ENCODE measurements at regions not wholly inside any gene's neighbourhood (a gene's known extent, or its start where the extent isn't known, plus 50 kb on each side); places are given as distances from the start of the nearest gene placed in this dataset.
"Not testable (repeated sequence)": the region's sequence is repeated elsewhere in the genome, so short reads cannot be mapped to it uniquely, and the experiment has no call there.

DNA sequence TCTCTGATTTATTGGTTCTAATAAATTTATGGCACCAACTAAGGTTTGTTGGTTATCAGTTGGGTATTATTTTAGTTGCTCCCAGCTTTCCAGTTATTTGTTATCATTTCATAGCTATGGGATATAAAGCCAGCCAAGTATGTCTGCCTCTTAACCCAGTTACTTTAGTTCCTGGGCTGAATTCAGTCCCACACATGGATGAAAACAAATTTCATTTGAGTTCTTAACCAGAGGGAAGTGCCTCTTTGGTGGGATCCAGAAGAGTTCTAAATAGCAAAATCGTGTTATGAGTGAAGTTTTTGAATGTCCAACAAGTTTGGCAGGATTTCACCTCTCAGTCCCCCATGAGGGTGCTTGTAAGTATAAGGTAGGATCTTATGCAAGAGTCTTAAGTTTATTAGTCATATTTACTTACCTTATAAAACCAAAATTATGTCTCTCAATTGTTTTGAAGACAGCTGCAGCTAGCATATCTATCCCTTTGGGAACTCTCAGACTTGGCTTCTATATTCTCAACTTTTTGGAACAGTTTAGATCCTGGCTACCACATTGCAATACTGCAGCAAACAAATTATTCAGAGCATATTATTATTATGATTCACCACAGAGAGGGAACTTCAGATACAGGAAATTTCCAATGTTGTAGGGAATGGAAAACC, 683.6 kb downstream of the BCKDHB start:
- in situ Hi-C loops (cut with MboI; ENCODE audit: low sequenced_read_pairs), result no loop called here

GRCh38 chr6:80783271-80783670, 676.8 kb downstream of the BCKDHB start:
- in situ Hi-C loops (cut with MboI; ENCODE audit: low sequenced_read_pairs), result not testable (repeated sequence)

DNA sequence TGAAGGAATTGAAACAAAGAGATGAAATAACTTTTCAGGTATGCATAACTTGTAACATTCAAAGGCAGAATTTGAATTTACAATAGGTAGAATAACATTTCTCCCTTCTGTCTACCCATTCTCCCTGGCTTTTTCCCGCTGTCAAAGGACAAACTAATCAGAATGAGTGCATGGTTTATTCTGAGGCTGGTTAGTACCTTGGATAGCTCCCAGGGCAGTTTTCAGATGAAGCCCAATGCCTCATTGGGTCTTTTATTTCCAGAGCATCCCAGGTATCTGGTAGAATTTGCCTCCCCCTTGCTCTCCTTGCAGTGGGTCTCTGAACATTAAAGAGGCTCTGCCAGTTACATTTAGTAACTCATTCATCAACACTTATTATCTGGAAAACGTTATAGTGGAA, 665.5 kb downstream of the BCKDHB start:
- in situ Hi-C loops (cut with MboI; ENCODE audit: low sequenced_read_pairs), result no loop called here

DNA sequence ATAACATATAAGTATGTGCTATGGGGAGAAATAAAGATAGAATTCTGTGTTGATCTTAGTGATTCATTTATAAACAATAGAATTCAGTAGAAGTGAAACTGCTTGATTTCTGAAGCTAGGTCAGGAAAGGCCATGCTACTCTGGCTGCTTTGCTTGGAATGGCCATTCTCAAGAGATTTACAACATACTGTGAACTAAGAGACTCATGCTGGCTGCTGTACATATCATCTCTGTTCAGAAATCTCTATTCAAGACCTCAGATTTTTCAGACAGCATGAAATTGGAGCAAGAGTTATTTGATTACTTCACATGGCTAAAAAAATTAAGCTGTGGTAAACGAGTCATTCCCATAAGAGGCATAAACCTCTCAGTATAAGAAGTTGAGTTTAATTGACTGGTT, 662.6 kb downstream of the BCKDHB start:
- in situ Hi-C loops (cut with MboI; ENCODE audit: low sequenced_read_pairs), result no loop called here

GRCh38 chr6:80767808-80768207, 661.3 kb downstream of the BCKDHB start:
- in situ Hi-C loops (cut with MboI; ENCODE audit: low sequenced_read_pairs), result no loop called here

DNA sequence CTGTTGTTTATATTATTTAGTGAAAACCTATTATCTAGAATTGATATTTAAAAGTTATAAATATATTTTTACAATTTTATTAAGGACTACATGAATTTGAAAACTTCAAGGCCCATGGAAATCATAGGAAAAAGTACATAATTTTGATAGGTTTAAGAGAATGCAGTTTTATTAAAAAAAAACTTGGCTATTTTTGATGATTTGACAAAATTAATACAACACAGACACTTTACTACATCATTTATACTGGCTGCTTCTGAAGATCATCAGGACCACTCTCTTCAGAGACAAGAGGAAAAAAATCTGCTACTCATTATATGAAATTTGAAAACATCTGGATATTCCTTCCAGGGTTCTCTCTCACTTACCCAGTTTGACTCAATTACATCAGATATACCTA, 637.7 kb downstream of the BCKDHB start:
- in situ Hi-C loops (cut with MboI; ENCODE audit: low sequenced_read_pairs), result no loop called here

DNA sequence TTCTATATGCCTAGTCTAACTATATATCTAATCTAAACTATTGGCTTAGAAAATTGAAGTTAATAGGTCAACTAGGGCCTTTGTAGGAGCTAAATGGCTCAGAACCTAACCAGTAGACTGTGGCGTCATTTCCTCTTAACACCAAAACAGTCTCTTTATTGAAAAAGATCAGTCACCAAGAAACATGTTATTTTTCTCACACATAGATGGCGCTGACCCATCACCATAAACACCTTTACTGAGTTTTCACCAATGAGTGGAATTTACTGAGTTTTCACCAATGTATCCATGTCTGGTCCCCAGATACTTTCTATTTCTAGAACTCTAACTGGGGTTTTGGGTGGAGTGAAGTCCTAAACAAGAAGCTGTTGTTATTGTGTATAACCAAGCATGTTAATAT, 636.0 kb downstream of the BCKDHB start:
- in situ Hi-C loops (cut with MboI; ENCODE audit: low sequenced_read_pairs), result no loop called here

- in situ Hi-C loops (cut with MboI; ENCODE audit: low sequenced_read_pairs), result no loop called here
These were observed 627.2 kb downstream of the BCKDHB start for GRCh38 chr6:80733641-80734040.

DNA sequence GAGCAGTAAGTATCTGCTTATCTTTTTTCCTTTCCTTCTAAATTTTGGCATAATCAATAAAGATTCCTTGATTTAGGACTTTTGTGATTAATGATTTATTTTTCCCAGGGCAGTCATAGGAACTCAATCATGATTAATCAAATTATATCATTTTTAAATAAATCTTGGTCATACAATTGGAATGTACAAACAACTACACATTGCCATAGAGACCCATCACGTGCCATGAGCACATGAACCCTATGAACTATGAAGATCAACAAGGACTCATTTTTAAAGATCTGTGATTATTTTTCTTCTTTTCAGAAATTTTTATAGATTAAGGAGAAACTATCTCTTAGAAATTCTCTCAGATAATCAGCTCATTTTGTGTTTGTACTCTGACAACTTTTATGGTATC, 622.4 kb downstream of the BCKDHB start:
- in situ Hi-C loops (cut with MboI; ENCODE audit: low sequenced_read_pairs), result no loop called here

GRCh38 chr6:80728101-80728750, 621.8 kb downstream of the BCKDHB start:
- in situ Hi-C loops (cut with MboI; ENCODE audit: low sequenced_read_pairs), result no loop called here

GRCh38 chr6:80725156-80725930, 618.9 kb downstream of the BCKDHB start:
- in situ Hi-C loops (cut with MboI; ENCODE audit: low sequenced_read_pairs), result no loop called here

DNA sequence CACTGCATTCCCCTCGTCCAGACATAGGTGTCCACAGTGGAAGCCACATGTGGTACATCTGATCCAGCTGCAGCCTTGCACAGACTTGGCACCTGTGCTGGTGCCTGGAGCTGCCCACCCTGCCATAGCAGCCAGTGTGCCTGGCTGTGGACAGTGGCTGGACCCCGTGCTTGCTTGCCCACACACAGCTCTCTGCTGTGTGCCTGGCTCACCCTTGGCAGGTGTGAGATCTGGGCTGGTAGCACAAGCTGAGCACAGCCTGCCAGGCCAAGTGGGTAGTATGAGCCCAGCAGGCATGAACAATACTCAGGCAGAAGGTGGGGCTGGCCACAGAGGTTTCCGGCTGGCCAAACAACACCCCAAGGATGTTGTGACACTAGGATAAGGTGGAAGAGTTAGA, 614.4 kb downstream of the BCKDHB start:
- in situ Hi-C loops (cut with MboI; ENCODE audit: low sequenced_read_pairs), result no loop called here

DNA sequence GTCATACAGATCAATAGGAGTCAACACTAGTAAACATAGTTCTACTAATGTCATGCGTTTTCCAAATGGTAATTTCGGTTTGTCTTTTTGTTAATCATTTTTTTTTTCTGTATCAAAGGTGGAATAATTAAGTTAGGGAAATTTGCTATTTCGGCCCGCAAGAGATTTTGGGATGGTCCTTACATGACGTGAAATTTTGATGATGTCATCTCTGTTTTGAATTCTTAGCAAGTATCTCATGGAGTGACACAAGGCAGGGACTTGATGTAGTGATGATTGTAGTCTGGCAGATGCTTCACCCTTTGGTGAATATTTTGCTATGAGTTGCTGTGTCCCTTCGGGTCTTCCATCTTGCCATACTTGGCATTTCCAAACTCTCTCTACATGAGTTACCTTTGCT, 608.0 kb downstream of the BCKDHB start:
- in situ Hi-C loops (cut with MboI; ENCODE audit: low sequenced_read_pairs), result no loop called here

DNA sequence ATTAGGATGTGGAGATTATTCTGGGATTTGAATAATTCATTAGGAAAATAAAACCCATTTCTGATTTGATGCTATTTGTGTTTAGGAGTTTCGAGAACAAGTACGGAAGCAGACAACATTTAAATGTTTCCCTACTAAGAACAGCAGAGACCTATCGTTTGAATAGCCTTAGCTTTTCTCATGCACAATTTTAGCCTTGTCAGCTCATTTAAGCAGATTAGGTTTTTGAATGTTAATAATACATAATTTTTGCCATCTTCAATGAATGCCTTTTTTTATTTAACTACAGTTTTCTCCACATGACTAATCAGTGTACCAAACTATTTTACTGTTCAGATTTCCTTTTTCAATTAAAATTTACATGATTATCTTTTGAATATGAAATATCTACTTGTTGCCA, 592.0 kb downstream of the BCKDHB start:
- in situ Hi-C loops (cut with MboI; ENCODE audit: low sequenced_read_pairs), result no loop called here

DNA sequence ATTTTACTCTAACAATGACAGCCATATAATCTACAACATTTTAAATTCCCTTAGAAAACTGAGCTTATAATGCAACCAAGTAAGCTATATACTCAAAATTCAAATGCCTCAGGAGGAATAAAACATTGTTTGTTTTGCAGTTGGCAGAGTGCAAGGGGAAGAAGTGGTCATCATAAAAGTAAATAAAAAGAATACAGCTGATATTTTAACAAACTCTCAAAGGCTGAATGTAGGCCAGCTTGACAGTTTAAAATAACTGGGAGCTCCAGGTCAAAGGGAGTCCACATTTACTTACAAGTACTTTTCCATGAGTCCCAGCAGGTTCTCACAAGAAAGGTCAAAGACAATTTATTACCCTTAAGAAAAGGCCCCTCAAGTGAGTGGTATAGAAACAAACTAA, 589.8 kb downstream of the BCKDHB start:
- in situ Hi-C loops (cut with MboI; ENCODE audit: low sequenced_read_pairs), result no loop called here

GRCh38 chr6:80690551-80691131, 584.2 kb downstream of the BCKDHB start:
- in situ Hi-C loops (cut with MboI; ENCODE audit: low sequenced_read_pairs), result no loop called here

DNA sequence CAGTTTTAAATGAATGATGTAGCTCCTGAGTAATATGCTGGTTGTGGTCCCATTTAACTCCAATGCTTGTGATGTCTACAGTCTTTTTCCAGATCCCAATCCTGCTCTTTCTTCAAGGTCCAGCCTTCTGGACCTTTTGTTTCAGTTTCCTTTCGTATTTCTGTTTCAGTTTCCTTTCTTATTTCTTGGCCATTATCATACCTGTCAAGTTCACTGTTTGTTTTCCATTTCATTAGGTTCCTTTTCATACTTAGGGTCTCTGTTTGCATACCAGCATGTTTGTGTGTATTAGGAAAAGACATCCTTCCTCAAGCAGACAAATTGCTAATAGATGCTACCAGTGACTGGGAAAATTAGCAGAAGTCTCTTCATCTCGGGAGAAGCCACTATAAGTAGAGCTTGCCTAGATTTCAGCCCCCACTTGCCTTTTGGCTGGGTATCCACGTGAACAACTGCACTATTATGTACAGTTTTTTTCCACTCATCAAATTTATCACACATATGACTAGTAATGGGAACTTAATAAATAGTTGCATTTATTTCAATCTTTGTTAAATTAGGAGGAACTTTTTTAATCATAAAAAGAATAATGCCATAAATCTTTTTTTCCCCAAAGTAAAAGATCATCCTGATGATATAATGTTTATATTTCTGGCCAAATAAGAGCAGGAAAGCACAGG, 583.4 kb downstream of the BCKDHB start:
- in situ Hi-C loops (cut with MboI; ENCODE audit: low sequenced_read_pairs), result no loop called here

GRCh38 chr6:80679992-80680391, 573.5 kb downstream of the BCKDHB start:
- in situ Hi-C loops (cut with MboI; ENCODE audit: low sequenced_read_pairs), result no loop called here

GRCh38 chr6:80676386-80676785, 569.9 kb downstream of the BCKDHB start:
- in situ Hi-C loops (cut with MboI; ENCODE audit: low sequenced_read_pairs), result no loop called here

DNA sequence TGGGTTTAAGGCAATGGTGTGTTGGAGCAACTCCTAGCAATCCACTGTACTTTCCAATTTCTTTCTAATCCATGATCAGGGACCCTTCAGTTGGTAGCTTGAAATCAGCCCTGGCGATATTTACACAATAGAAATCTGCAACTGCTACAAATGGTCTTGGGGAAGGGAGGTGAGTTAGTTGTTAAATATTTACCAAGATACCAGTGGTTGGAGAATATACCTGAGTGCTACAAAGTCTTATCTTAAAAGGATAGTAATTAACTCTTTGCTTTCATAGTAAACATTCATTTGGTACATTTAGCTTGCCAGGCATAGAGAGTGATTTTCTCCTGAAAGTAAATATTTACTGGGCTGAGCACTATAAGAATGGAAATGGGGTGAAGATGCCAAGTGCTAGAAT, 568.2 kb downstream of the BCKDHB start:
- in situ Hi-C loops (cut with MboI; ENCODE audit: low sequenced_read_pairs), result no loop called here

- in situ Hi-C loops (cut with MboI; ENCODE audit: low sequenced_read_pairs), result no loop called here
These were observed 566.9 kb downstream of the BCKDHB start for GRCh38 chr6:80673367-80673766.

Data from HL-60/S4 (cell line).